Ishikawa (cell line): ENCODE measurements at regions not wholly inside any gene's neighbourhood (a gene's known extent, or its start where the extent isn't known, plus 50 kb on each side); places are given as distances from the start of the nearest gene placed in this dataset.

Source experiments
- CREB1 ChIP-seq: IDR thresholded peaks from 2 replicates; pipeline ENCODE4 v1.6.1; 2012; ENCODE audit warnings: low read depth
- EGR1 ChIP-seq: IDR thresholded peaks from 2 replicates; pipeline ENCODE4 v1.6.1; 2012
- EP300 ChIP-seq: IDR thresholded peaks from 2 replicates; pipeline ENCODE4 v1.6.1; 2012; ENCODE audit warnings: borderline replicate concordance
- MAX ChIP-seq: IDR thresholded peaks from 2 replicates; pipeline ENCODE4 v1.6.1; 2012
- NFIC ChIP-seq: IDR thresholded peaks from 2 replicates; pipeline ENCODE4 v1.6.1; 2012
- RAD21 ChIP-seq: IDR thresholded peaks from 2 replicates; pipeline ENCODE4 v1.6.1; 2012; ENCODE audit warnings: low read depth
- REST ChIP-seq: IDR thresholded peaks from 2 replicates; pipeline ENCODE4 v1.6.1; 2012; ENCODE audit warnings: low read depth, mild to moderate bottlenecking
- TAF1 ChIP-seq: IDR thresholded peaks from 2 replicates; pipeline ENCODE4 v1.6.1; 2012; ENCODE audit warnings: low read depth, mild to moderate bottlenecking
- TCF12 ChIP-seq: IDR thresholded peaks from 2 replicates; pipeline ENCODE4 v1.6.1; 2012; ENCODE audit warnings: low read depth
- TEAD4 ChIP-seq: IDR thresholded peaks from 2 replicates; pipeline ENCODE4 v1.6.1; 2012
- USF1 ChIP-seq: IDR thresholded peaks from 2 replicates; pipeline ENCODE4 v1.6.1; 2012
- YY1 ChIP-seq: IDR thresholded peaks from 2 replicates; pipeline ENCODE4 v1.6.1; 2012; ENCODE audit warnings: low read depth

GRCh38 chr20:4617019-4617418 is 69.2 kb upstream of the PRNP start:
- TF ChIP-seq EP300, result no peak
- TF ChIP-seq REST, result no peak
- no peak for TF ChIP-seq RAD21
- no peak for TF ChIP-seq MAX
- no peak for TF ChIP-seq YY1
- no peak for TF ChIP-seq CREB1
- no peak for TF ChIP-seq EGR1
- no peak for TF ChIP-seq TEAD4
- TF ChIP-seq TCF12, result no peak
- no peak for TF ChIP-seq NFIC
- no peak for TF ChIP-seq TAF1
- TF ChIP-seq USF1, result no peak
